Ovary (tissue), 7 donors: ENCODE measurements at regions not wholly inside any gene's neighbourhood (a gene's known extent, or its start where the extent isn't known, plus 50 kb on each side); places are given as distances from the start of the nearest gene placed in this dataset.

ENCODE experiments used
- DNase-seq, 5 donors: peaks; one replicate each; pipeline ENCODE4 v3.0.0-alpha.2; 2019 to 2020
- H3K27ac ChIP-seq, 2 donors: fragments of 200-600 bp; one replicate each; pipeline versions ENCODE4 v1.5.1 to v1.8.0; 2019 to 2022
- H3K27me3 ChIP-seq: fragments of 200-600 bp; one replicate; pipeline ENCODE4 v1.8.0; 2022
- H3K36me3 ChIP-seq: fragments of 200-600 bp; sonication (generic); one replicate; pipeline ENCODE4 v1.5.1; 2019
- H3K4me1 ChIP-seq: one replicate; pipeline ENCODE4 v1.8.1; 2013; ENCODE audit warnings: mild to moderate bottlenecking, moderate library complexity; ENCODE audit not compliant: insufficient read depth
- H3K4me3 ChIP-seq: fragments of 200-600 bp; sonication (generic); one replicate; pipeline ENCODE4 v1.5.1; 2017
- H3K9me3 ChIP-seq, 2 donors: fragments of 200-600 bp in 1 of 2; sonication (generic) in 1 of 2; one replicate each; pipeline versions ENCODE4 v1.5.1 to v1.8.1; 2013 to 2019; ENCODE audit warnings: mild to moderate bottlenecking in 1 of 2, moderate library complexity in 1 of 2
- CTCF ChIP-seq, 3 donors: fragments of 450-650 bp in 2 of 3; fragments of 200-600 bp in 1 of 3; IDR thresholded peaks; one replicate each; pipeline versions ENCODE4 v1.5.1 to v1.8.0; 2016 to 2022; ENCODE audit warnings: antibody characterized with exemption in 3 of 3, mild to moderate bottlenecking in 1 of 3
- EP300 ChIP-seq: sonication (generic); formaldehyde crosslinking; IDR thresholded peaks from one replicate; pipeline ENCODE4 v1.6.1; 2017; ENCODE audit warnings: antibody characterized with exemption
- POLR2A ChIP-seq: fragments of 450-650 bp; IDR thresholded peaks from one replicate; pipeline ENCODE4 v1.6.1; 2017; ENCODE audit warnings: antibody characterized with exemption, mild to moderate bottlenecking, moderate library complexity
- WGBS, 3 donors: extraction: QIAGEN DNeasy Blood & Tissue Kit in 1 of 3; methylation state at CpG; one replicate each; pipeline versions ENCODE4 v1.1.5 to v1.1.7; 2013 to 2017; 5-methylcytosine and 5-hydroxymethylcytosine counted together
- intact Hi-C, 4 donors: fragments of 100-400 bp; cut with DNase I; formaldehyde crosslinking; loops; one replicate each; pipeline versions ENCODE4 v1.11.0 to v1.15.1; 2022 to 2023
- donor health status: DM: no; HTN: no; CAD: no; lungs with moderate emphysema.
- donor health status: DM: no; HTN: no; CAD: no.
- donor health status: Bipolar disorder and iron deficiency.
- donor health status: DM: no; HTN: no; CAD: no.
- donor health status: DM: yes; HTN: yes; CAD: no.

- TF ChIP-seq POLR2A, result no peak
- no peak for TF ChIP-seq EP300
- TF ChIP-seq CTCF (IDR thresholded peaks at IDR 0.05), result no peak
- Histone ChIP-seq H3K4me3 (no peak overlapping the region), H3K36me3 (no peaks in the 10 kb centered on the region), H3K9me3 (no peaks in the 10 kb centered on the region), H3K27ac (no peak overlapping the region), H3K27me3 (no peaks in the 10 kb centered on the region), H3K4me1 (no peaks in the 10 kb centered on the region)
- WGBS, 3 donors, result 24 to 36% (median 25%) methylated on average over 8 of the region's 8 CpGs
- intact Hi-C loops, result no loop called here
- no peak for DNase-seq
These were observed 225.3 kb upstream of the CXorf66 start for GRCh38 chrX:140190441-140191108.

GRCh38 chrX:140180585-140180984, 215.3 kb upstream of the CXorf66 start:
- Histone ChIP-seq H3K4me1 (no peaks in the 10 kb centered on the region), H3K4me3 (no peak overlapping the region), H3K27ac (no peak overlapping the region), H3K36me3 (no peaks in the 10 kb centered on the region), H3K9me3 (no peaks in the 10 kb centered on the region), H3K27me3 (no peaks in the 10 kb centered on the region)
- no peak for DNase-seq
- no peak for TF ChIP-seq POLR2A
- 53 to 61% (median 61%) methylated on average over 3 of the region's 3 CpGs for WGBS, 3 donors
- intact Hi-C loops, result no loop called here

- 20 to 34% (median 34%) methylated on average over 3 of the region's 3 CpGs for WGBS, 3 donors
- intact Hi-C loops, result no loop called here
- no peaks in the 10 kb centered on the region for H3K4me1 ChIP-seq
- H3K27me3 ChIP-seq, result no peaks in the 10 kb centered on the region
- no peak overlapping the region for H3K4me3 ChIP-seq
- no peak for DNase-seq
- H3K27ac ChIP-seq, result no peak overlapping the region
- TF ChIP-seq POLR2A (no peak), CTCF (IDR thresholded peaks at IDR 0.05) (no peak), EP300 (no peak)
- H3K9me3 ChIP-seq, result no peaks in the 10 kb centered on the region
- H3K36me3 ChIP-seq, result no peaks in the 10 kb centered on the region
These were observed 212.5 kb upstream of the CXorf66 start for GRCh38 chrX:140177821-140178220.

GRCh38 chrX:140172401-140172800, 207.1 kb upstream of the CXorf66 start:
- TF ChIP-seq POLR2A (no peak), EP300 (no peak), CTCF (IDR thresholded peaks at IDR 0.05) (no peak)
- no peak overlapping the region for H3K4me3 ChIP-seq
- H3K36me3 ChIP-seq, result no peaks in the 10 kb centered on the region
- H3K9me3 ChIP-seq, result no peaks in the 10 kb centered on the region
- 63 to 72% (median 71%) methylated on average over 2 of the region's 2 CpGs for WGBS, 3 donors
- H3K27ac ChIP-seq, result no peak overlapping the region
- intact Hi-C loops, result no loop called here
- H3K4me1 ChIP-seq, result no peaks in the 10 kb centered on the region
- DNase-seq, result no peak
- H3K27me3 ChIP-seq, result no peaks in the 10 kb centered on the region

- H3K27ac ChIP-seq, result no peak overlapping the region
- TF ChIP-seq POLR2A, result no peak
- no peak for TF ChIP-seq EP300
- no peak for TF ChIP-seq CTCF (IDR thresholded peaks at IDR 0.05)
- no peak for DNase-seq
- H3K4me3 ChIP-seq, result no peak overlapping the region
- intact Hi-C loops, result no loop called here
- no peaks in the 10 kb centered on the region for H3K27me3 ChIP-seq
- H3K9me3 ChIP-seq, result no peaks in the 10 kb centered on the region
- WGBS, 3 donors, result 39 to 45% (median 40%) methylated on average over 2 of the region's 2 CpGs
- no peaks in the 10 kb centered on the region for H3K4me1 ChIP-seq
- H3K36me3 ChIP-seq, result no peaks in the 10 kb centered on the region
These were observed 202.2 kb upstream of the CXorf66 start for GRCh38 chrX:140167551-140167950.
